ENCODE measurements at regions not wholly inside any gene's neighbourhood (a gene's known extent, or its start where the extent isn't known, plus 50 kb on each side); places are given as distances from the start of the nearest gene placed in this dataset.

- TF ChIP-seq, protein P1, sequence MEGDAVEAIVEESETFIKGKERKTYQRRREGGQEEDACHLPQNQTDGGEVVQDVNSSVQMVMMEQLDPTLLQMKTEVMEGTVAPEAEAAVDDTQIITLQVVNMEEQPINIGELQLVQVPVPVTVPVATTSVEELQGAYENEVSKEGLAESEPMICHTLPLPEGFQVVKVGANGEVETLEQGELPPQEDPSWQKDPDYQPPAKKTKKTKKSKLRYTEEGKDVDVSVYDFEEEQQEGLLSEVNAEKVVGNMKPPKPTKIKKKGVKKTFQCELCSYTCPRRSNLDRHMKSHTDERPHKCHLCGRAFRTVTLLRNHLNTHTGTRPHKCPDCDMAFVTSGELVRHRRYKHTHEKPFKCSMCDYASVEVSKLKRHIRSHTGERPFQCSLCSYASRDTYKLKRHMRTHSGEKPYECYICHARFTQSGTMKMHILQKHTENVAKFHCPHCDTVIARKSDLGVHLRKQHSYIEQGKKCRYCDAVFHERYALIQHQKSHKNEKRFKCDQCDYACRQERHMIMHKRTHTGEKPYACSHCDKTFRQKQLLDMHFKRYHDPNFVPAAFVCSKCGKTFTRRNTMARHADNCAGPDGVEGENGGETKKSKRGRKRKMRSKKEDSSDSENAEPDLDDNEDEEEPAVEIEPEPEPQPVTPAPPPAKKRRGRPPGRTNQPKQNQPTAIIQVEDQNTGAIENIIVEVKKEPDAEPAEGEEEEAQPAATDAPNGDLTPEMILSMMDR (conservative IDR thresholded peaks at IDR 0.05; ENCODE audit: low read length) = no peak
- TF ChIP-seq EZH2phosphoT487 (IDR thresholded peaks at IDR 0.05; ENCODE audit: borderline replicate concordance, low read depth, low read length) = no peak
These were observed 88.8 kb downstream of the YTHDF1 start for GRCh38 chr20:63126876-63127699.
